ENCODE measurements at regions not wholly inside any gene's neighbourhood (a gene's known extent, or its start where the extent isn't known, plus 50 kb on each side); places are given as distances from the start of the nearest gene placed in this dataset.

DNA sequence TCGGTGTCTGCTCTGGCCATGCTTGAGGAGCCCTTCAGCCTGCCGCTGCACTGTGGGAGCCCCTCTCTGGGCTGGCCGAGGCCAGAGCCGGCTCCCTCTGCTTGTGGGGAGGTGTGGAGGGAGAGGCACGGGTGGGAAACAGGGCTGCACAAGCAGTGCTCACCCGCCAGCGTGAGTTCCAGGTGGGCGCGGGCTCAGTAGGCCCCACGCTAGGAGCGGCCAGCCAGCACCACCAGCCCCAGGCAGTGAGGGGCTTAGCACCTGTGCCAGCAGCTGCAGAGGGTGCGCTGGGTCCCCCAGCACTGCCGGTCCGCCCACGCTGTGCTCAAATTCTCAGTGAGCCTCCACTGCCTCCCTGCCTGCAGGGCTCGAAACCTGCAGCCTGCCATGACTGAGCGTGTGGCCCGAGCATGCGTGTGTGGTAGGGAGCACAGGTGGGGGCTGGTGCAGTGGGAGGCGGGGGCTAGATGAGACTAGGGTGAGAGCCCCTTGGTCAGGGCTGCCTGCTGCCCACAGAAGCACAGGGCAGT lies 223.0 kb downstream of the ZNF248 start:
- TF ChIP-seq, protein P1, sequence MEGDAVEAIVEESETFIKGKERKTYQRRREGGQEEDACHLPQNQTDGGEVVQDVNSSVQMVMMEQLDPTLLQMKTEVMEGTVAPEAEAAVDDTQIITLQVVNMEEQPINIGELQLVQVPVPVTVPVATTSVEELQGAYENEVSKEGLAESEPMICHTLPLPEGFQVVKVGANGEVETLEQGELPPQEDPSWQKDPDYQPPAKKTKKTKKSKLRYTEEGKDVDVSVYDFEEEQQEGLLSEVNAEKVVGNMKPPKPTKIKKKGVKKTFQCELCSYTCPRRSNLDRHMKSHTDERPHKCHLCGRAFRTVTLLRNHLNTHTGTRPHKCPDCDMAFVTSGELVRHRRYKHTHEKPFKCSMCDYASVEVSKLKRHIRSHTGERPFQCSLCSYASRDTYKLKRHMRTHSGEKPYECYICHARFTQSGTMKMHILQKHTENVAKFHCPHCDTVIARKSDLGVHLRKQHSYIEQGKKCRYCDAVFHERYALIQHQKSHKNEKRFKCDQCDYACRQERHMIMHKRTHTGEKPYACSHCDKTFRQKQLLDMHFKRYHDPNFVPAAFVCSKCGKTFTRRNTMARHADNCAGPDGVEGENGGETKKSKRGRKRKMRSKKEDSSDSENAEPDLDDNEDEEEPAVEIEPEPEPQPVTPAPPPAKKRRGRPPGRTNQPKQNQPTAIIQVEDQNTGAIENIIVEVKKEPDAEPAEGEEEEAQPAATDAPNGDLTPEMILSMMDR (IDR thresholded peaks at IDR 0.05; ENCODE audit: insufficient read depth, missing control alignments) = no peak
- FAIRE-seq (no peak), DNase-seq (ENCODE audit: insufficient read length, low spot score) (no peak)

DNA sequence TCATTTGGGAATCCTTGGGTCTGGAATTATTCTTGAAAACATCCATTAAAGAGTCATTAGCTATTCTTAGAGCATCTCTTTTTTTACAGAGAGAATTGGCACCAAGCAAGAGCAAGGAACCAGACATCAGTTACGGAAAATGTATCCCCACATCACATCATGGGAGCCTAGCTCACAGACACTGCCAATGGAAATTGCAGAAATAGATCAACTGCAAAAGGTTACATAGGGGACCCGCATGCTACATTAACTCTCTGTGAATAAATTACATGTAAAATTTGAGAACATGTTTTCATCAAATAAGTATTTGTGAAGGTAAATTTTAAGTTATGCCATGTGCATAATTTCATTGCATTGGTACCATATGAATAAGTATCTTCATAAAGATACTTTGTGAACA lies 224.8 kb downstream of the ZNF248 start:
- DNase-seq (ENCODE audit: insufficient read length, low spot score) (no peak), FAIRE-seq (no peak)
- TF ChIP-seq, protein P1 (IDR thresholded peaks at IDR 0.05; ENCODE audit: insufficient read depth, missing control alignments) = no peak

DNA sequence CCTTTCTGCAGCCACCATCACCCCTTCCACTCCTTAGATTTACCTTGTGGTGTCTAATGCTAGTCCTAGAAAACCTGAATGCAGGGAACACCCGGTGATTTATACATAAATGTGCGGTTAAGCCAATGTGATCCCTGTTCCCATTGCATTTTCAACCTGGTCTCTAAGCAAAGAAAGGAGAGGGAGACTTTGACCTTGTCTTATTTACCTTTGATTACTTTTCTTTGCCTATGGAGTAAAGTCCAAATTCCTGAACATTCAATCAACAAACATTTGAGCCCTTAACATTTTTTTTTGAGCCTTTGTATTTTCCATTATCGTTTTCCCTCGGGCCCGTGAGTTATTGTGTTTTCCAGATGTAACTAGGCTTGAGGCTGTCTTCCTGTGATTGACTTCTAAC lies 233.9 kb downstream of the ZNF248 start:
- no peak for DNase-seq (ENCODE audit: insufficient read length, low spot score)
- TF ChIP-seq, protein P1 (IDR thresholded peaks at IDR 0.05; ENCODE audit: insufficient read depth, missing control alignments) = no peak
- no peak for FAIRE-seq

DNA sequence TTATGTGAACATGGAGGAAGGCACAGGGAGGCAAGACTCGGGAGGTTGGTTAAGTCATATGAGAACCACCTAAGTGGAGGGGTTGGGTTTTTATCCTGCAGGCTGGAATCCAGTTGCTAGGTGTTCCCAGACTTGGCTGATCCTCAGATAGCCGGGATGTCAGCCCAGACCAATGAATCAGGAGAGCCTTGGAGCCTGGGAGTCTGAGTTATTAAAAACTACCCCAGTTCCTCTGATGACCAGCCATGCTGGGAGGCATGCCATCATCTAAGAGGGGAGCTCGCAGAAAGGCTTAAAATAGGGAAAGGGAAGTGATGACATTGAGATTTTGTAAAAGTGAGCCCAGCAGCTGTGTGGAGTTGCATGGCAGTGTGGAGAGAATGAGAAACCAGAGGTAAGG lies 238.1 kb downstream of the ZNF248 start:
- TF ChIP-seq, protein P1 (IDR thresholded peaks at IDR 0.05; ENCODE audit: insufficient read depth, missing control alignments) = no peak
- FAIRE-seq (no peak), DNase-seq (ENCODE audit: insufficient read length, low spot score) (no peak)

DNA sequence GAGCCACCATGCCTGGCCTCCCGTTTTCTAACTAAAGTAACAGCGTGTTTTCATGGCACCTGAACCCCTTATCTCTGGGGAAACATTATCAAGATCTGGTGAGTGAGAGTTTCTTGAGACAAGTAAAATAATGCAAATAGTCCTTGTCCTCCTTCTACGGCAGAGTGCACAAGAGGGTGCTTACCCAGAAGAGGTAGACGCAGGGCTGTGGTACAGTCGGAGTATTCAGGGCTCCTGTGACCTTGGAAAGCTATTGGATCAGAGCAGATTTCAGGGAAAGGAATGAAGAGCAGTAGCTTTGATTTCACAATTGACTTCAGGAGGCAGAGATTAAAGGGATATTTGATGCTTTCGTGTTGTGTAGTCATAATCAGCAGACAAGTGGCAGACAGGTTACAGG lies 269.1 kb downstream of the ZNF248 start:
- TF ChIP-seq, protein P1 (IDR thresholded peaks at IDR 0.05; ENCODE audit: insufficient read depth, missing control alignments) = no peak
- DNase-seq (ENCODE audit: insufficient read length, low spot score) = no peak
- no peak for FAIRE-seq

DNA sequence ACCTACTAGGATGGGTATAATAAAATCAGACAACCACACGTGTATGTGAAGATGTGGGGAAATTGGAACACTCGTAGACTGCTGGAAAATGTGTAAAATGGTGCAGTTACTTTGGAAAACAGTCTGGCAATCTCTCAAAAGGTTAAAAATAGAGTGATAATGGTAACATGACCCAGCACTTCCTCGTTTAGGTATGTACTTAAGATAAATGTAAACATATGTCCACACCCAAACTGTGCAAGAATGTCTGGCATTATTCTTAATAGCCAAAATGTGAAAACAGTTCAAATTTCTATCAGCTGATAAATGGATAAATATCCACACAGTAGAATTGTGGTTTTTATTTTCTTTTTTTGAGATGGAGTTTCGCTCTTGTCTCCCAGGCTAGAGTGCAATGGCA lies 272.8 kb downstream of the ZNF248 start:
- DNase-seq (ENCODE audit: insufficient read length, low spot score) (no peak), FAIRE-seq (no peak)
- TF ChIP-seq, protein P1 (IDR thresholded peaks at IDR 0.05; ENCODE audit: insufficient read depth, missing control alignments) = no peak

DNA sequence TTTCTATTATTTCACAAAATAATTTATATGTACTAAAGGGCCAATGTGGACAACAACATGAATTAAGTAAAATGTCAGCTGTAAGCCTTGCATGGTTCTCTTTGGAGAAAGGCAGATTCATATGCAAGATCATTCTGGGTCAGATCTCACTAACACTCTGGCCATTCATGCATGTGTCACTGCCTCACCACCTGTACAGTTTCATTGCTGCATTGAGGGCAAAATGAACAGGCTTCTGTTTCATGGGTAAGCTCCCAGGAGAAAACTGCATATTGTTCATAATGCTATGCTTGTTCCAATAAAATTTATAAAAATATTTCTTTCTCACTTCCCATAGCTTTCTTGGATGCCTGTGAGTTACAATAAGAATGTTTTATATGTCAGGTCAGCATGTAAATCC lies 275.2 kb downstream of the ZNF248 start:
- TF ChIP-seq, protein P1 (IDR thresholded peaks at IDR 0.05; ENCODE audit: insufficient read depth, missing control alignments) = no peak
- DNase-seq (ENCODE audit: insufficient read length, low spot score) (no peak), FAIRE-seq (no peak)

Data from D721Med (cell line).